Activated CD4-positive, alpha-beta T cell treated with anti-CD3 and anti-CD28 coated beads, Interleukin-2, Interleukin-6, amounts not matched to agents 100 ng/mL and 50 ng/mL, durations not matched to agents 16 hours and 8 hours (primary cell): ENCODE measurements at regions not wholly inside any gene's neighbourhood (a gene's known extent, or its start where the extent isn't known, plus 50 kb on each side); places are given as distances from the start of the nearest gene placed in this dataset.
"Not testable (repeated sequence)": the region's sequence is repeated elsewhere in the genome, so short reads cannot be mapped to it uniquely, and the experiment has no call there.

ENCODE experiments used
- DNase-seq: peaks from one replicate; pipeline ENCODE4 v3.0.0-alpha.2; 2020

GRCh38 chr3:76212679-76213078, 427.3 kb upstream of the ZNF717 start:
- DNase-seq: no peak

GRCh38 chr3:76222201-76222600, 436.9 kb upstream of the ZNF717 start:
- DNase-seq: no peak

- no peak for DNase-seq
Observed at GRCh38 chr3:76231258-76231657, 445.9 kb upstream of the ZNF717 start.

- DNase-seq: no peak
Observed at GRCh38 chr3:76242886-76243753, 457.8 kb upstream of the ZNF717 start.

GRCh38 chr3:76245073-76245472, 459.7 kb upstream of the ZNF717 start:
- no peak for DNase-seq

GRCh38 chr3:76245622-76246021, 460.3 kb upstream of the ZNF717 start:
- DNase-seq: no peak

- DNase-seq: no peak
Observed at GRCh38 chr3:76264496-76264895, 479.1 kb upstream of the ZNF717 start.

GRCh38 chr3:76264911-76265310, 479.6 kb upstream of the ZNF717 start:
- no peak for DNase-seq

- DNase-seq: no peak
Observed at GRCh38 chr3:76266511-76266910, 481.2 kb upstream of the ZNF717 start.

- no peak for DNase-seq
Observed at GRCh38 chr3:76267851-76268380, 482.6 kb upstream of the ZNF717 start.

- no peak for DNase-seq
Observed at GRCh38 chr3:76293856-76294255, 508.5 kb upstream of the ZNF717 start.

GRCh38 chr3:76300746-76301145, 515.4 kb upstream of the ZNF717 start:
- DNase-seq: no peak

GRCh38 chr3:76307556-76307955, 522.2 kb upstream of the ZNF717 start:
- DNase-seq: no peak

- DNase-seq: no peak
Observed at GRCh38 chr3:76308541-76308940, 523.2 kb upstream of the ZNF717 start.

GRCh38 chr3:76310089-76310488, 524.7 kb upstream of the ZNF717 start:
- DNase-seq: no peak

GRCh38 chr3:76310667-76311066, 525.3 kb upstream of the ZNF717 start:
- DNase-seq: no peak

GRCh38 chr3:76311941-76312340, 526.6 kb upstream of the ZNF717 start:
- no peak for DNase-seq

- not testable (repeated sequence) for DNase-seq
Observed at GRCh38 chr3:76315906-76316305, 530.6 kb upstream of the ZNF717 start.

- DNase-seq: no peak
Observed at GRCh38 chr3:76321614-76322013, 536.3 kb upstream of the ZNF717 start.

- DNase-seq: no peak
Observed at GRCh38 chr3:76324101-76324500, 538.8 kb upstream of the ZNF717 start.

- DNase-seq: no peak
Observed at GRCh38 chr3:76345878-76346277, 560.5 kb upstream of the ZNF717 start.

- DNase-seq: no peak
Observed at GRCh38 chr3:76346690-76347089, 561.3 kb upstream of the ZNF717 start.

- DNase-seq: no peak
Observed at GRCh38 chr3:76349715-76350480, 564.5 kb upstream of the ZNF717 start.

GRCh38 chr3:76352051-76352450, 566.7 kb upstream of the ZNF717 start:
- no peak for DNase-seq
